A673 (cell line): ENCODE measurements at regions not wholly inside any gene's neighbourhood (a gene's known extent, or its start where the extent isn't known, plus 50 kb on each side); places are given as distances from the start of the nearest gene placed in this dataset.

ENCODE experiments used
- BruUV-seq: library from RNA; stranded (reverse); fragments of 400-500 nt; replicated peaks from 2 replicates; lab custom pipeline; 2021; lab: Mats Ljungman, UMichigan
- CTCF ChIA-PET: fragments of 300-600 bp; sonication (Branson Sonifier 250); formaldehyde crosslinking; loops from one replicate; lab custom pipeline; 2022; ENCODE audit warnings: antibody characterized with exemption; lab: Charles Lee
- POLR2A ChIA-PET: fragments of 300-600 bp; sonication (Branson Sonifier 250); formaldehyde crosslinking; loops from one replicate; lab custom pipeline; 2022; ENCODE audit warnings: antibody characterized with exemption; ENCODE audit not compliant: low non-redundant PET; lab: Charles Lee
- DNase-seq: peaks from one replicate; pipeline ENCODE4 v3.0.0-alpha.2; 2015; ENCODE audit warnings: low spot score
- H3K27ac ChIP-seq: fragments of 200-600 bp; sonication (generic); 2 replicates; pipeline ENCODE4 v1.5.1; 2016; ENCODE audit warnings: mixed run types, low read depth, mild to moderate bottlenecking, mixed read lengths, antibody characterized with exemption, low read length; ENCODE audit not compliant: poor library complexity, severe bottlenecking
- H3K27me3 ChIP-seq: fragments of 200-600 bp; sonication (generic); replicated peaks from 2 replicates; pipeline ENCODE4 v1.6.1; 2017; ENCODE audit warnings: mixed run types, low read depth, mild to moderate bottlenecking, mixed read lengths, antibody characterized with exemption, low read length; ENCODE audit not compliant: insufficient read depth, poor library complexity
- H3K36me3 ChIP-seq: fragments of 200-600 bp; sonication (generic); 2 replicates; pipeline ENCODE4 v1.6.1; 2016; ENCODE audit warnings: mixed run types, mild to moderate bottlenecking, mixed read lengths, antibody characterized with exemption, low read length; ENCODE audit not compliant: insufficient read depth, poor library complexity, severe bottlenecking
- H3K4me1 ChIP-seq: fragments of 200-600 bp; sonication (generic); 2 replicates; pipeline ENCODE4 v1.6.1; 2017; ENCODE audit warnings: mixed run types, mild to moderate bottlenecking, mixed read lengths, antibody characterized with exemption, low read length; ENCODE audit not compliant: insufficient read depth, poor library complexity, severe bottlenecking
- H3K4me3 ChIP-seq: fragments of 200-600 bp; sonication (generic); 2 replicates; pipeline ENCODE4 v1.5.1; 2016; ENCODE audit warnings: low read depth, mixed run types, mild to moderate bottlenecking, mixed read lengths, low read length; ENCODE audit not compliant: poor library complexity, severe bottlenecking
- H3K9me3 ChIP-seq: fragments of 200-600 bp; sonication (generic); 2 replicates; pipeline ENCODE4 v1.6.1; 2016; ENCODE audit warnings: mixed run types, low read depth, mild to moderate bottlenecking, mixed read lengths, antibody characterized with exemption, low read length; ENCODE audit not compliant: poor library complexity, severe bottlenecking
- CTCF ChIP-seq: fragments of 300-800, 200-600 bp; sonication (generic); conservative IDR thresholded peaks from 2 replicates; pipeline ENCODE4 v1.5.1; 2017; ENCODE audit warnings: low read depth, mild to moderate bottlenecking, antibody characterized with exemption, low read length, moderate library complexity, mixed read lengths
- EZH2 ChIP-seq: fragments of 200-600 bp; sonication (generic); IDR thresholded peaks from 2 replicates; pipeline ENCODE4 v1.6.1; 2017; ENCODE audit warnings: borderline replicate concordance, low read depth, mild to moderate bottlenecking, mixed read lengths, antibody characterized with exemption, low read length; ENCODE audit not compliant: poor library complexity, severe bottlenecking
- intact Hi-C: fragments of 100-400 bp; cut with micrococcal nuclease; formaldehyde crosslinking; loops from one replicate; pipeline ENCODE4 v1.10.0; 2022; ENCODE audit not compliant: unreplicated experiment

- H3K27me3 ChIP-seq = peaks cover 3% of the 10 kb centered on the region
- H3K36me3 ChIP-seq = no peaks in the 10 kb centered on the region
- DNase-seq = no peak
- BruUV-seq = no TSS peak
- CTCF ChIA-PET = interaction anchor here (0.5 kb wide), 1 partner anchor 35 kb away, joined by 4 read pairs; no protein-coding TSS in a partner anchor
- intact Hi-C loops = no loop called here
- H3K27ac ChIP-seq = no peak overlapping the region
- POLR2A ChIA-PET = no interaction called here
- TF ChIP-seq CTCF = no peak
- no peaks in the 10 kb centered on the region for H3K9me3 ChIP-seq
- H3K4me3 ChIP-seq = no peak overlapping the region
- H3K4me1 ChIP-seq = no peaks in the 10 kb centered on the region
Measured at GRCh38 chr22:49621601-49622210, 206.0 kb downstream of the BRD1 start.

GRCh38 chr22:49620666-49621065 lies 207.0 kb downstream of the BRD1 start:
- ChIA-PET CTCF (no interaction called here), POLR2A (no interaction called here)
- H3K9me3 ChIP-seq = no peaks in the 10 kb centered on the region
- no peaks in the 10 kb centered on the region for H3K4me1 ChIP-seq
- no TSS peak for BruUV-seq
- DNase-seq = no peak
- H3K27me3 ChIP-seq = peaks cover 7% of the 10 kb centered on the region
- intact Hi-C loops = no loop called here
- H3K27ac ChIP-seq = no peak overlapping the region
- no peak overlapping the region for H3K4me3 ChIP-seq
- H3K36me3 ChIP-seq = no peaks in the 10 kb centered on the region
- no peak for TF ChIP-seq EZH2
- no peak for TF ChIP-seq CTCF

- H3K4me3 ChIP-seq = no peak overlapping the region
- H3K27ac ChIP-seq = no peak overlapping the region
- no peaks in the 10 kb centered on the region for H3K9me3 ChIP-seq
- intact Hi-C loops = no loop called here
- DNase-seq = no peak
- H3K27me3 ChIP-seq = peaks cover 7% of the 10 kb centered on the region
- no peaks in the 10 kb centered on the region for H3K4me1 ChIP-seq
- ChIA-PET CTCF (no interaction called here), POLR2A (no interaction called here)
- no TSS peak for BruUV-seq
- H3K36me3 ChIP-seq = no peaks in the 10 kb centered on the region
- TF ChIP-seq CTCF (no peak), EZH2 (no peak)
Measured at GRCh38 chr22:49620003-49620556, 207.6 kb downstream of the BRD1 start.
